Mammary epithelial cell (primary cell): ENCODE measurements at regions not wholly inside any gene's neighbourhood (a gene's known extent, or its start where the extent isn't known, plus 50 kb on each side); places are given as distances from the start of the nearest gene placed in this dataset.

Experiments
- EZH2 ChIP-seq: IDR thresholded peaks from 2 replicates; pipeline ENCODE4 v1.6.1; 2012; ENCODE audit warnings: low read length, inconsistent platforms, borderline replicate concordance
- TF ChIP-seq, protein P1 (sequence below), 2 donors: IDR thresholded peaks in 1 of 2; conservative IDR thresholded peaks in 1 of 2; 2 replicates each; pipeline ENCODE4 v1.5.1; 2011 to 2012; ENCODE audit warnings: inconsistent platforms in 2 of 2, low read length in 2 of 2, mild to moderate bottlenecking in 2 of 2, control low read depth in 1 of 2, low read depth in 1 of 2; ENCODE audit not compliant: insufficient read depth in 1 of 2; ENCODE audit errors: extremely low read depth in 1 of 2

GRCh38 chr1:43035821-43036741, 77.4 kb upstream of the SLC2A1 start:
- TF ChIP-seq, protein P1, sequence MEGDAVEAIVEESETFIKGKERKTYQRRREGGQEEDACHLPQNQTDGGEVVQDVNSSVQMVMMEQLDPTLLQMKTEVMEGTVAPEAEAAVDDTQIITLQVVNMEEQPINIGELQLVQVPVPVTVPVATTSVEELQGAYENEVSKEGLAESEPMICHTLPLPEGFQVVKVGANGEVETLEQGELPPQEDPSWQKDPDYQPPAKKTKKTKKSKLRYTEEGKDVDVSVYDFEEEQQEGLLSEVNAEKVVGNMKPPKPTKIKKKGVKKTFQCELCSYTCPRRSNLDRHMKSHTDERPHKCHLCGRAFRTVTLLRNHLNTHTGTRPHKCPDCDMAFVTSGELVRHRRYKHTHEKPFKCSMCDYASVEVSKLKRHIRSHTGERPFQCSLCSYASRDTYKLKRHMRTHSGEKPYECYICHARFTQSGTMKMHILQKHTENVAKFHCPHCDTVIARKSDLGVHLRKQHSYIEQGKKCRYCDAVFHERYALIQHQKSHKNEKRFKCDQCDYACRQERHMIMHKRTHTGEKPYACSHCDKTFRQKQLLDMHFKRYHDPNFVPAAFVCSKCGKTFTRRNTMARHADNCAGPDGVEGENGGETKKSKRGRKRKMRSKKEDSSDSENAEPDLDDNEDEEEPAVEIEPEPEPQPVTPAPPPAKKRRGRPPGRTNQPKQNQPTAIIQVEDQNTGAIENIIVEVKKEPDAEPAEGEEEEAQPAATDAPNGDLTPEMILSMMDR (conservative IDR thresholded peaks at IDR 0.05 in 1 of 2, IDR thresholded peaks at IDR 0.05 in 1 of 2; ENCODE audit: extremely low read depth in 1 of 2, insufficient read depth in 1 of 2, low read depth in 1 of 2, low read length in 2 of 2) = no peak
- TF ChIP-seq EZH2 = no peak
